ENCODE measurements at regions not wholly inside any gene's neighbourhood (a gene's known extent, or its start where the extent isn't known, plus 50 kb on each side); places are given as distances from the start of the nearest gene placed in this dataset.

GRCh38 chr20:11484479-11484878, 433.2 kb upstream of the BTBD3 start:
- no peak for TF ChIP-seq CEBPB (IDR thresholded peaks at IDR 0.05; ENCODE audit: low read depth, low read length)
- TF ChIP-seq MXI1 (IDR thresholded peaks at IDR 0.05; ENCODE audit: borderline replicate concordance, low read depth, low read length): no peak
- TF ChIP-seq, protein P1, sequence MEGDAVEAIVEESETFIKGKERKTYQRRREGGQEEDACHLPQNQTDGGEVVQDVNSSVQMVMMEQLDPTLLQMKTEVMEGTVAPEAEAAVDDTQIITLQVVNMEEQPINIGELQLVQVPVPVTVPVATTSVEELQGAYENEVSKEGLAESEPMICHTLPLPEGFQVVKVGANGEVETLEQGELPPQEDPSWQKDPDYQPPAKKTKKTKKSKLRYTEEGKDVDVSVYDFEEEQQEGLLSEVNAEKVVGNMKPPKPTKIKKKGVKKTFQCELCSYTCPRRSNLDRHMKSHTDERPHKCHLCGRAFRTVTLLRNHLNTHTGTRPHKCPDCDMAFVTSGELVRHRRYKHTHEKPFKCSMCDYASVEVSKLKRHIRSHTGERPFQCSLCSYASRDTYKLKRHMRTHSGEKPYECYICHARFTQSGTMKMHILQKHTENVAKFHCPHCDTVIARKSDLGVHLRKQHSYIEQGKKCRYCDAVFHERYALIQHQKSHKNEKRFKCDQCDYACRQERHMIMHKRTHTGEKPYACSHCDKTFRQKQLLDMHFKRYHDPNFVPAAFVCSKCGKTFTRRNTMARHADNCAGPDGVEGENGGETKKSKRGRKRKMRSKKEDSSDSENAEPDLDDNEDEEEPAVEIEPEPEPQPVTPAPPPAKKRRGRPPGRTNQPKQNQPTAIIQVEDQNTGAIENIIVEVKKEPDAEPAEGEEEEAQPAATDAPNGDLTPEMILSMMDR (conservative IDR thresholded peaks at IDR 0.05; ENCODE audit: low read depth, low read length): no peak
- TF ChIP-seq POLR2A (IDR thresholded peaks at IDR 0.05; ENCODE audit: low read depth, low read length): no peak
- TF ChIP-seq, protein P2, sequence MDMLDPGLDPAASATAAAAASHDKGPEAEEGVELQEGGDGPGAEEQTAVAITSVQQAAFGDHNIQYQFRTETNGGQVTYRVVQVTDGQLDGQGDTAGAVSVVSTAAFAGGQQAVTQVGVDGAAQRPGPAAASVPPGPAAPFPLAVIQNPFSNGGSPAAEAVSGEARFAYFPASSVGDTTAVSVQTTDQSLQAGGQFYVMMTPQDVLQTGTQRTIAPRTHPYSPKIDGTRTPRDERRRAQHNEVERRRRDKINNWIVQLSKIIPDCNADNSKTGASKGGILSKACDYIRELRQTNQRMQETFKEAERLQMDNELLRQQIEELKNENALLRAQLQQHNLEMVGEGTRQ (IDR thresholded peaks at IDR 0.05; ENCODE audit: low read depth, low read length): no peak
- TF ChIP-seq RAD21 (IDR thresholded peaks at IDR 0.05; ENCODE audit: low read length): no peak
